Effector memory CD8-positive, alpha-beta T cell (primary cell): ENCODE measurements at regions not wholly inside any gene's neighbourhood (a gene's known extent, or its start where the extent isn't known, plus 50 kb on each side); places are given as distances from the start of the nearest gene placed in this dataset.

ENCODE experiments used
- ATAC-seq: fragments of 150-1000 bp; cut with Tn5 transposase; replicated peaks from 2 replicates; pipeline ENCODE4 v1.10.0; 2021; ENCODE audit warnings: mild to moderate bottlenecking, moderate library complexity
- DNase-seq, 3 experiments: peaks; one replicate each; pipeline ENCODE4 v3.0.0; 2021
- H3K27ac Mint-ChIP-seq, 2 donors: one replicate each; pipeline ENCODE4 v1.8.0; 2022; ENCODE audit warnings: mild to moderate bottlenecking in 2 of 2, mixed read lengths in 2 of 2, moderate library complexity in 2 of 2
- H3K27me3 Mint-ChIP-seq, 2 donors: one replicate each; pipeline ENCODE4 v1.8.0; 2022; ENCODE audit warnings: mixed read lengths in 2 of 2
- H3K36me3 Mint-ChIP-seq: one replicate; pipeline ENCODE4 v1.8.0; 2022; ENCODE audit warnings: mild to moderate bottlenecking, moderate library complexity, mixed read lengths; ENCODE audit not compliant: insufficient read depth
- H3K4me1 Mint-ChIP-seq, 2 donors: one replicate each; pipeline ENCODE4 v1.8.0; 2022; ENCODE audit warnings: low read depth in 2 of 2, mixed read lengths in 2 of 2
- H3K4me3 Mint-ChIP-seq, 2 donors: one replicate each; pipeline ENCODE4 v1.8.0; 2022; ENCODE audit warnings: mild to moderate bottlenecking in 2 of 2, mixed read lengths in 2 of 2, moderate library complexity in 2 of 2
- H3K9me3 Mint-ChIP-seq, 2 donors: one replicate each; pipeline ENCODE4 v1.8.0; 2022; ENCODE audit warnings: mixed read lengths in 2 of 2

DNA sequence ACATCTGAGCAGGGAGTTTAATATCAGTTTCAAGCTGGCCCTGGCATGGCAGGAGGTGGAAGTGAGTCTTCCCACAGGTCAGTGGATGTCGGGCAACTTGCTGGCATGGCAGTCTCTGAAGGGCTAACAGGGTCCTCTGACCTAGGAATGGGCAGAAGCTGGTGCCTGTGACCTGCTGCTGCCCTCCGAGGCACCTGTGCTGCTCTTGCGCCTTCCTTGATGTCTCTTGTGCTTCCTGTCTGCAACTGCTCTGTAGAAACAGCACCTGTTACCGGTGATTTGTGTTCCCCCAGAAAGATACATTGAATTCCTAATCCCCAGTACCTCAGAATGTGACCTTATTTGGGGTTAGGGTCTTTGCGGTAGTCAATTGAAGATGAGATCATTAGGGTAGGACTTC, 86.5 kb upstream of the SLC22A11 start:
- H3K27ac Mint-ChIP-seq, result no peak overlapping the region
- DNase-seq (no peak), ATAC-seq (no peak)
- no peaks in the 10 kb centered on the region for H3K9me3 Mint-ChIP-seq
- no peaks in the 10 kb centered on the region for H3K36me3 Mint-ChIP-seq
- peaks cover 33 to 48% of the 10 kb centered on the region in 2 donors for H3K27me3 Mint-ChIP-seq
- H3K4me1 Mint-ChIP-seq, result no peaks in the 10 kb centered on the region
- H3K4me3 Mint-ChIP-seq, result no peak overlapping the region

DNA sequence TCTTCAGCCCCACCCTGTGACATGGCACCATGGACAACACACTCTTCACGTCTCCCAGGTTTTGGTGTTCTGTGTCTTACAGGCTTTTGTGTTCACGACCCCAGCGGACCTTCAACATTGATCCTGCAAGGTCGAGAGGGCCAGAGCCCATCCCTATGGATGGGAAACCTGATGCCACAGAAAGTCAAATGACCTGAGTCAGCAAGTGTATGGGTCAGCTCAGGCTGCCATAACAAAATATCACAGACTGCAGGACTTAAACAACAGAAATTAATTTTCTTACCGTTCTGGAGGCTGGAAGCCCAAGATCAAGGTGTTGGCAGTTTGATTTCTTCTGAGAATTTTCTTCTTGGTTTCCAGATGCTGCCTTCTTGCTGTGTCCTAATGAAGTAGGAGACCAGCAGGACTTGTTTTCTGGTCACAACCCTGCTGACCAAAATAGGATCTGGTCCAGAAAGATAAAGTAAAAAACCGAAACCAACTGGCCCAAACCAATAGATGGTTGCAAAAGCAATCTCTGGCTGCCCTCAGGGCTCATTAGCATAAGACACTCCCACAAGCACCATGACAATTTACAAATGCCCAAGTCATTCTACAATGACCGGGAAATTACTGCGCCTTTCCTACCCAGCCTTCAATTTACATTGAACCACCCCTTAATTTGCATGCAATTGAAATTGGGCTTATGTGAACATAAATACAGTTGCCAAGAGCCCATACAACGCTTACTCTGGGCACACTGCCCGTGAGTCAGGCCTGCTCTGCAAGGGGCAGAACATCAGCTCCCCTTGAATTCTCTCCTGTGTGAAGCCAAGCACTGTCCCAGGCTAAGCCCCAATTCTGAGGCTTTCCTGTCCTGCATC, 82.9 kb upstream of the SLC22A11 start:
- Mint-ChIP-seq H3K9me3 (no peaks in the 10 kb centered on the region), H3K36me3 (no peaks in the 10 kb centered on the region), H3K27ac (no peak overlapping the region), H3K4me3 (no peak overlapping the region), H3K27me3 (peaks cover 56 to 74% of the 10 kb centered on the region in 2 donors), H3K4me1 (no peaks in the 10 kb centered on the region)
- ATAC-seq (no peak), DNase-seq (no peak)

DNA sequence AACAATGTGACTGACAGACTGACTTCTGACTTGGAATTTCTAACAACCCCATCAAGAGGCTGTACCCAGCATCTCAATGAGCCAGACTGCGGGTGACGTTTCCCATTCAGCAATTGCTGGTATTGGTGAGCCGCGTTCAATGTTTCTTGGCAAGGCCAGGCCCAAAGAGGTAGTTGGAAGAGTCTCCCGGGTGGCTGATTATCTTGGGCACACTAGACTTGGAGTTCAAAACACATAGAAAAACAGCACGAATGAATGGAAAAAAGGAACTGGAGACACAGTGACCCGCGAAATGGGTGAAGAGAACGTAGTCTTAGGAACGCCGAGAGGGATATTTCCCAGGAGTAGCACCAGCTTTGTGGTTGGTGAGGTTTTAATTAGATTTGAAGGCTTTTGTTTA, 81.1 kb upstream of the SLC22A11 start:
- ATAC-seq (no peak), DNase-seq (no peak)
- no peaks in the 10 kb centered on the region for H3K4me1 Mint-ChIP-seq
- peaks cover 3% of the 10 kb centered on the region for H3K36me3 Mint-ChIP-seq
- H3K27me3 Mint-ChIP-seq, result peaks cover 50 to 70% of the 10 kb centered on the region in 2 donors
- no peaks in the 10 kb centered on the region for H3K9me3 Mint-ChIP-seq
- H3K4me3 Mint-ChIP-seq, result no peak overlapping the region
- H3K27ac Mint-ChIP-seq, result no peak overlapping the region

DNA sequence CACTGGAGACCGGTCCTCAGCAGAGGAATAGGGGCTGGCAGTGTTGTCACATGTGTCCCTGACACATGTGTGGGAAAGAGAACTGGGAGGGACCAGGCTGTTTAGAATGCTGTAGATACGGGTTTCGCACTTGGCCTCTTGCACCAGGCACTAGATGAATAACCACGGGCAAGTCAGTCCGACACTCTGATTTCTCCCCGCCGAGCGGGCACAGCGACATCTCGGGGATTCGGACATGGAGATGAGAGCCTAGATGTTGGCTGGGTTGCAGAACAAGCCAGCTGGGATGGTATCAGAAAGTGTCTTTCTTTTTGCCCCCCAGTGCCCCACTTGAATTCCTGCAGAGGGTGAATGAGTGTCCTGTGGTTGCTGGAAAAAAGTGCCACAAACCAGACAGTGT, 80.6 kb upstream of the SLC22A11 start:
- no peak for DNase-seq
- no peaks in the 10 kb centered on the region for H3K4me1 Mint-ChIP-seq
- ATAC-seq, result no peak
- peaks cover 3% of the 10 kb centered on the region for H3K36me3 Mint-ChIP-seq
- H3K27ac Mint-ChIP-seq, result no peak overlapping the region
- no peak overlapping the region for H3K4me3 Mint-ChIP-seq
- H3K27me3 Mint-ChIP-seq, result peaks cover 50 to 66% of the 10 kb centered on the region in 2 donors
- H3K9me3 Mint-ChIP-seq, result no peaks in the 10 kb centered on the region

DNA sequence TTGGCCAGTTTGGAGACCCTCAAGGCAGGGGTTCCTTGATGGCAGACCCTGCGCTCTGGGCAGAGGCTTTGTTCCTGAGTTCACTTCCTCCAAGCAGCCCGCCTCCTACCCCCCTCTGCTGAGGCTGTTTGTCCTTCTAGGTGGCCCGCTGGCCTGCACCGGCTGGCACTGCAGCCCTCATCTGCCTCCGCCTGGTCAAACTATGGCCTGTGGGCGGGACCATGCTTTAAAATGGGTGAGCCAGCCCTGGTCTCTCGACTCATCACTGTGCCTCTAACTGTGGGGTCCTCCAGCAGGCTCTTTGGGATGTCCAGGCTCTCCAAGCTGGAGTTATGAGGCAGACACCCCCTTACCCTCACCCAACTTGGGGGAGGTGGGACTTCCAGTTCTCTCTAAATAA, 78.9 kb upstream of the SLC22A11 start:
- H3K9me3 Mint-ChIP-seq, result no peaks in the 10 kb centered on the region
- no peak overlapping the region for H3K4me3 Mint-ChIP-seq
- no peak overlapping the region for H3K27ac Mint-ChIP-seq
- ATAC-seq, result no peak
- H3K36me3 Mint-ChIP-seq, result peaks cover 3% of the 10 kb centered on the region
- H3K4me1 Mint-ChIP-seq, result no peaks in the 10 kb centered on the region
- H3K27me3 Mint-ChIP-seq, result peaks cover 50 to 66% of the 10 kb centered on the region in 2 donors
- no peak for DNase-seq

DNA sequence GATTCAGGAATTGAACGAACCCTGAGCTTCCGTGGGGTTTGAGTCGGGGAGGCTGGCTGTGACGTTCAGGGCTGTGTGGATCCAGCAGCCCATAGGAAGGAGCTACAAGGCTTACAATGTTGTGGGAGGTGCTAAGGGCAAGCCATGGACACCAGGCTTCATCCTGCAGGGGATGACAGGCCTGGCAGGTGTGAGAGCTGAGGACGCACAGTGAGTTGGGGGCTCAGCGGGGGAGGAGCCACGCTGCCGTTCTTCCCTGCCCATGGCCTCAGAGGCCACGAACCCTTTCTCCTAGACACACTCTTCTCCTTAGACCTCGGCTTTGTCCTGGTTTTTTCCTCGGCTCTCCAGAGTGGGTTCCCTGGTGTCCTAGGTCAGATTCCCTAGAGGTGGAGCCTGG, 78.1 kb upstream of the SLC22A11 start:
- Mint-ChIP-seq H3K27ac (no peak overlapping the region), H3K4me1 (no peaks in the 10 kb centered on the region), H3K4me3 (no peak overlapping the region), H3K36me3 (peaks cover 3% of the 10 kb centered on the region), H3K9me3 (no peaks in the 10 kb centered on the region), H3K27me3 (peaks cover 50 to 65% of the 10 kb centered on the region in 2 donors)
- DNase-seq (no peak), ATAC-seq (no peak)

DNA sequence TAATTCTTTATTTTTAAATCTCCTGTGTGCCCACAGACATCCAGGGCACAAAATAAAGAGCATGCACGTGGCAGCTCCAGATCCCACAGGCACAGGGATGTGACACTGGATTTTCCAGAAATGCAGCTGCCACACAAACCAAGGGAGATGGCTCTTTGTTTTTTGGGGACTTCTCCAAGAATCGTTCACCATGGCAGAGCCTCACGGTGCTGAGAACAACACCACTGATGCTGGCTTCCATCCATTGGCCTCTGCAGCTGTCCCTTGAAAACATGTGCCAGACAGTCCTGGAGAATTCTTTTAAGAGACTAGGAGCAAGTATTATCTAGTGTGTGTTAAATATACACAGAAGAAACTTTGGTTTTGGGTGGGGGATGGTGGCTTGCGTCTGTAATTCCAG, 73.2 kb upstream of the SLC22A11 start:
- Mint-ChIP-seq H3K4me1 (no peaks in the 10 kb centered on the region), H3K27ac (no peak overlapping the region), H3K27me3 (peaks cover 48 to 66% of the 10 kb centered on the region in 2 donors), H3K9me3 (no peaks in the 10 kb centered on the region), H3K36me3 (peaks cover 3% of the 10 kb centered on the region), H3K4me3 (no peak overlapping the region)
- DNase-seq (no peak), ATAC-seq (no peak)

DNA sequence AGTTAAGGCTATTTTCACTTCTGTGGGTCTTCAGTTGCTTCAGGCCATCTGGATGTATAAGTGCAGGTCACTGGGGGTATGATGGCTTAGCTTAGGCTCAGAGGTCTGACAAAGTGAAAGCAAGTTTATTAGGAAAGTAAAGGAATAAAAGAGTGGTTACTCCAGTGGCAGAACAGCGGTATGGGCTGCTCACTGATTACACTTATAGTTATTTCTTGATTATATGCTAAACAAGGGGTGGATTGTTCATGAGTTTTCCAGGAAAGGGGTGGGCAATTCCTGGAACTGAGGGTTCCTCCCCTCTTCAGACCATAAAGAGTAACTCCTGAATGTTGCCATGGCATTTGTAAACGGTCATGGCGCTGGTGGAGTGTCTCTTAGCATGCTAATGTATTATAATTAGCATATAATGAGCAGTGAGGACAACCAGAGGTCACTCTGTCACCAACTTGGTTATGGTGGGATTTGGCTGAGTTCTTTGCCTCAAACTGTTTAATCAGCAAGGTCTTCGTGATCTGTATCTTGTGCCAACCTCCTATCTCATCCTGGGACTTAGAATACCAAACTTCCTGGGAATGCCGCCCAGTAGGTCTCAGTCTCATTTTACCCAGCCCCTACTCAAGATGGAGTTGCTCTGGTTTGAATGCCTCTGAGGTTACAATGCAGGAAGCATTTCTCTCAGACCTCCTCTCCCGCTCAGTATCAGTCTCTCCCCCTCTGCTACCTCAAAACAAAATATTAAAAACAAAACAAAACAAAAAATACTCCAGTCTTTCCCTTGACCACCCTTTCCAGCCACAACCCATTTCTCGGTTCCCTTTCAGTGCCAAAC, 71.3 kb upstream of the SLC22A11 start:
- Mint-ChIP-seq H3K27me3 (peaks cover 41 to 58% of the 10 kb centered on the region in 2 donors), H3K4me3 (no peak overlapping the region), H3K27ac (no peak overlapping the region), H3K9me3 (no peaks in the 10 kb centered on the region), H3K4me1 (peaks cover under 1 to 1% of the 10 kb centered on the region in 2 donors), H3K36me3 (no peaks in the 10 kb centered on the region)
- ATAC-seq, result no peak
- no peak for DNase-seq

DNA sequence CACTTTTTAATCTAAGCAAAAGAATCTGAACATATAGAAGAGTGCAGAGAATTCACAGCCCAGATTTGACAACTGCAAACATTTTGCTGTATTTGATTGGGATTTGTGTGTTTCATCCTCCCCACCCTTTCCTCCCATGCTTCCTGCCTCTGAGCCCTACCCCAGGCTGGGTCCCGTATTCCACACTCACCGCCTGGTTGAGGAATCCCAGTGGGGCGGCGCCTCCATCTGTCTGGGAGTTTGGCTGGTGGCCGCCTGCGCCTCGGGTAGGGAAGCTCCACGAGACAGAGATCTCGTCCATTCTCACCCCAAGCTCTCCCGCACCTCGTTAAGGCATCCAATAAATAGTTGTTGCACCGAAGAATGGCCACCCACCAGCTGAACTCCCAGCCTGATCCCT, 70.7 kb upstream of the SLC22A11 start:
- Mint-ChIP-seq H3K27ac (no peak overlapping the region), H3K9me3 (no peaks in the 10 kb centered on the region), H3K4me3 (no peak overlapping the region), H3K36me3 (no peaks in the 10 kb centered on the region), H3K4me1 (peaks cover 3 to 7% of the 10 kb centered on the region in 2 donors), H3K27me3 (peaks cover 47 to 65% of the 10 kb centered on the region in 2 donors)
- ATAC-seq, result no peak
- DNase-seq, result no peak

DNA sequence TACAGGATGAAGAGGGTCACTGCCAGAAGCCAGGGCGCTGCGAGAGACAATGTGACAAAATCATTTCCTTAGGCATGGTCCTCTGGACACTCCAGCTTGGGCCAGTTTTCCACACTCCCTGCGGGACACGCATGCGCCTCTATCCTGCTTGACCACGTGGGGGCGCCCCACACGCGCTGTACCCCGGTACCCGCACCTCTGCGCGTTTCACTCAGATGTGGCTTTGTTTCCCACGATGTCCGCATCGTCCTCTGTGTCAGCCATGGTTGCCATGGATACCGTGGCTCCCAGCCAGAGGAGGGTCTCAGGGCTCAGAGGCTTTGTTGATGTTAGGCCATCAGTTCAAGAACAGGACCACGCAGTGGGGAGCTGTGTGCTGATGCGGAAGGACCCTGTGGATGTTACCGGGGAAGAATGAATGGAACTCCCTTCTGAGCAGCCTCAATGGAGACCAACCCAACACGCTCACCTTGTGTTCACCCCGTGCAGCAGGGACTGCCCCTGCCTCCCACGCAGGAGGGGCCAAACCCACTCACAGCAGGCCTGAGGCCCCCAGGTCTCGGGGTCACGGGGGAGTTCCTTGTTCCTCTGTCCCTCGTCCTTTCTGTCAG, 65.8 kb upstream of the SLC22A11 start:
- Mint-ChIP-seq H3K4me1 (peaks cover 10 to 12% of the 10 kb centered on the region in 2 donors), H3K9me3 (no peaks in the 10 kb centered on the region), H3K27ac (peak overlapping the region in 1 of 2 donors; percentile 29), H3K4me3 (no peak overlapping the region), H3K36me3 (no peaks in the 10 kb centered on the region), H3K27me3 (peaks cover 71 to 76% of the 10 kb centered on the region in 2 donors)
- peak; percentile 15 to 33 (median 15) for DNase-seq
- peak; percentile 43 for ATAC-seq

DNA sequence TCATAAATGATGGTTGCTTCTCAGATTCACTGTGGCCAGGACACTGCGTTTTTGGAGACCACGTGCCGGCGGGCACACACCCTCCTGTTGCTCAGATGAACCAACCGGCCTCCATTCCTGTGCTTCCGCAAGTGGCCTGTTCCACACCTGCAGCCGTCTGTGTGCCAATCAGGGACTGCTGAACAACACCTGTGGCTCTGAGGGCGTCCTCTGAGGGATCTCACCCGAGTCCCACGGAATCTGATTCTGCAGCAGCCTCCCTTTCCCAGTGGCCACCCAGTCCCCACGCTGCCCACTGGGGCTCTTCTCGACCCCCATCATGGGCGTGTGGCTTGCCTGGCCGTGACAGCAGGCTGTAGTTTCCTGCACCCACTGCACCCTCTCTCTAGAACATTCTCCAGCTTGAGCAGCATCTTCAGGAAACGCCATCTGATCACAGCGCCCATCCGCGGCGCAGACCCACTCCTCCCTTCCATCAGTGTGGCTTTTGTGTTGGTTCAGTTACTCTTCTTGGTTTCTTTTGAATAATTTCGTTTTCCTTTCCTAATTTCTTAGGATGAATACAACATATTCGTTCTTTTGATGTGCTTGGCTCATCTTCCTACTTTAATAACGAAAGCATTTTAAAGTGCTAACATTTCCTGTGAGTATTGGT, 65.1 kb upstream of the SLC22A11 start:
- Mint-ChIP-seq H3K27ac (peak overlapping the region in 1 of 2 donors; percentile 29), H3K27me3 (peaks cover 66 to 74% of the 10 kb centered on the region in 2 donors), H3K4me1 (peaks cover 10 to 12% of the 10 kb centered on the region in 2 donors), H3K36me3 (no peaks in the 10 kb centered on the region), H3K9me3 (no peaks in the 10 kb centered on the region), H3K4me3 (peak overlapping the region in 1 of 2 donors; percentile 30)
- ATAC-seq (no peak), DNase-seq (peak in 1 of 3 experiments; percentile 6)

DNA sequence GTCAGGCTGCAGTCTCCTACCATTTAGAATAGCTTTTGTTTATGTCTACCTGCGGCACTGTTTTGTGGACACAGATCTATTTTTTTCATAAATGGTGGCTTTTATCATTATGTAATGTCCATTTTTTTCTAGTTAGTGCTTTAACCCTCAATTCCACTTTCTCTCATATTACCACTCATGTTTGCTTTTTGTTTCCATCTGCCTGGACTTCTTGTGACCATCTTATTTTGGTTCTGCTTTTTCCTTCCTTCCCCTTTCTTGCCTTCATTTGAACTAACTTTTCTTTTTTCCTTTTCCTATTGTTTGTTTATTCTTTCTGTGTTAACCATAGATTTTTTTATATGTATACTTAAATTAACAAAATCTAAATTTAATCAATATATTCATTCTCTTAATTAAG, 63.2 kb upstream of the SLC22A11 start:
- H3K4me3 Mint-ChIP-seq, result no peak overlapping the region
- H3K36me3 Mint-ChIP-seq, result no peaks in the 10 kb centered on the region
- ATAC-seq (no peak), DNase-seq (no peak)
- H3K27me3 Mint-ChIP-seq, result peaks cover 54 to 59% of the 10 kb centered on the region in 2 donors
- no peaks in the 10 kb centered on the region for H3K9me3 Mint-ChIP-seq
- peaks cover 10 to 12% of the 10 kb centered on the region in 2 donors for H3K4me1 Mint-ChIP-seq
- no peak overlapping the region for H3K27ac Mint-ChIP-seq

DNA sequence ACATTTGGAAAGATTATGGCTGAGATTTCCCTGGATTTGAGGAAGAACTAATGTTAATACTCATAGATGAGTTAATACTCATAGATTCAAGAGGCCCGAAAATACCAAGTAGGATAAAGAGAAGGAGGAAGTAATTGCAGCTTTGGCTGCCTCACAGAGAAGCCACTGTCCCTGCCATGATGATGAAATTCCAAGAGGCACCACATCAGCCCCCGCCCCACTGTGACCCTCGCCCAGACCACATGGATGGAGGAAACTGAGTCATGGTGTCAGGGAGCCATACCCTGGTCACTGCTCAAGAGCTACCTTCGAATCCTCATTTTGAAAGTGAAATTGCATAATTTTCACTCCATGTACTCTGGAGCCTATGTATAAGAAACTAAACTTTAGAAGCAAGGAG, 57.6 kb upstream of the SLC22A11 start:
- Mint-ChIP-seq H3K9me3 (no peaks in the 10 kb centered on the region), H3K27me3 (peaks cover 31 to 32% of the 10 kb centered on the region in 2 donors), H3K27ac (no peak overlapping the region), H3K36me3 (no peaks in the 10 kb centered on the region), H3K4me3 (no peak overlapping the region), H3K4me1 (peaks cover 0 to 1% of the 10 kb centered on the region in 2 donors)
- ATAC-seq, result no peak
- DNase-seq, result no peak
